Lung (tissue), 11 donors: ENCODE measurements at regions not wholly inside any gene's neighbourhood (a gene's known extent, or its start where the extent isn't known, plus 50 kb on each side); places are given as distances from the start of the nearest gene placed in this dataset.
A peak's percentile ranks its signal among the peaks of the same experiment; 100 is the strongest.

Experiments used
- ATAC-seq: fragments of 200-7000 bp; cut with Tn5 transposase; one replicate; pipeline ENCODE4 v1.9.1; 2020; ENCODE audit warnings: moderate number of reproducible peaks; ENCODE audit not compliant: insufficient read depth, low FRiP score
- DNase-seq, 3 donors: peaks; one replicate each; pipeline ENCODE4 v3.0.0-alpha.2; 2013 to 2017
- H3K27ac ChIP-seq, 2 donors: one replicate each; pipeline ENCODE4 v1.5.1; 2013; ENCODE audit warnings: mild to moderate bottlenecking in 2 of 2, moderate library complexity in 2 of 2, control low read depth in 1 of 2, inconsistent platforms in 1 of 2, low read depth in 1 of 2, low read length in 1 of 2
- H3K27me3 ChIP-seq, 3 donors: one replicate each; pipeline ENCODE4 v1.5.1; 2013; ENCODE audit warnings: low read length in 2 of 3; ENCODE audit not compliant: control insufficient read depth in 3 of 3, insufficient read depth in 3 of 3
- H3K36me3 ChIP-seq, 4 donors: one replicate each; pipeline ENCODE4 v1.5.1; 2013; ENCODE audit warnings: low read length in 4 of 4, mild to moderate bottlenecking in 1 of 4, moderate library complexity in 1 of 4; ENCODE audit not compliant: control insufficient read depth in 4 of 4, insufficient read depth in 4 of 4
- H3K4me1 ChIP-seq, 5 donors: one replicate each; pipeline ENCODE4 v1.5.1; 2013; ENCODE audit warnings: low read length in 5 of 5, mild to moderate bottlenecking in 2 of 5, moderate library complexity in 1 of 5; ENCODE audit not compliant: control insufficient read depth in 5 of 5, insufficient read depth in 5 of 5
- H3K4me3 ChIP-seq: one replicate; pipeline ENCODE4 v1.5.1; 2013; ENCODE audit warnings: mild to moderate bottlenecking, control low read depth, moderate library complexity
- H3K9ac ChIP-seq, 2 donors: one replicate each; pipeline ENCODE4 v1.5.1; 2013; ENCODE audit warnings: low read length in 2 of 2, control low read depth in 1 of 2; ENCODE audit not compliant: insufficient read depth in 1 of 2
- H3K9me3 ChIP-seq, 4 donors: one replicate each; pipeline ENCODE4 v1.5.1; 2013; ENCODE audit warnings: low read length in 3 of 4, mild to moderate bottlenecking in 1 of 4, moderate library complexity in 1 of 4; ENCODE audit not compliant: control insufficient read depth in 4 of 4, insufficient read depth in 3 of 4
- WGBS, 2 donors: extraction: QIAGEN DNeasy Blood & Tissue Kit; methylation state at CpG; one replicate each; pipeline ENCODE4 v1.1.7; 2013; 5-methylcytosine and 5-hydroxymethylcytosine counted together
- TF ChIP-seq, protein P1 (sequence below): IDR thresholded peaks from 2 replicates; pipeline ENCODE4 v1.5.1; 2012; ENCODE audit warnings: mild to moderate bottlenecking; ENCODE audit errors: control extremely low read depth, extremely low read depth
- donor health status: control.
- donor health status: control.
- donor health status: Bipolar disorder and iron deficiency.
- donor health status: healthy.
- donor health status: DM: yes; HTN: yes; CAD: no.

DNA sequence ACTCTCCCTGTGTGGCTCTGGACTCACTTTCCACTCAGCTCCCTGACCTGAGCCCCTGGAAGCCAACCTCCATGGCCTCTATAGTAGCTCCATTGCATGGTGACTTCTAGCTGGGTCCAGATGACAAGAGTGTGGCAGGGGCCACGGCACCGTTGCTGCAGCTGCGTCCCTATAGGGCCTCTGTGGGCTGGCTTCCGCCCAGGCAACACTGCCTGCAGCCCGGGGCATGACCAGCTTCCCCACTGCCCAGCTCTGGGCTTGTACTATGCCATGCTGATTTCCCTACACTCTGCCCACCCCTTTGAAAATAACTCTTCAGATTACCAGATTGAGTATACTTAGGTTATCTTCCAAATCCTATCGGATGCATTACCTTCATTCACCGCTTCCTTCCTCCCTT, 73.8 kb upstream of the NEURL1B start:
- Histone ChIP-seq H3K27ac (no peak overlapping the region), H3K9ac (no peak overlapping the region), H3K9me3 (no peaks in the 10 kb centered on the region), H3K27me3 (no peaks in the 10 kb centered on the region), H3K4me3 (no peak overlapping the region), H3K4me1 (peaks cover 0 to 23% (median 9%) of the 10 kb centered on the region in 5 donors), H3K36me3 (no peaks in the 10 kb centered on the region)
- TF ChIP-seq, protein P1, sequence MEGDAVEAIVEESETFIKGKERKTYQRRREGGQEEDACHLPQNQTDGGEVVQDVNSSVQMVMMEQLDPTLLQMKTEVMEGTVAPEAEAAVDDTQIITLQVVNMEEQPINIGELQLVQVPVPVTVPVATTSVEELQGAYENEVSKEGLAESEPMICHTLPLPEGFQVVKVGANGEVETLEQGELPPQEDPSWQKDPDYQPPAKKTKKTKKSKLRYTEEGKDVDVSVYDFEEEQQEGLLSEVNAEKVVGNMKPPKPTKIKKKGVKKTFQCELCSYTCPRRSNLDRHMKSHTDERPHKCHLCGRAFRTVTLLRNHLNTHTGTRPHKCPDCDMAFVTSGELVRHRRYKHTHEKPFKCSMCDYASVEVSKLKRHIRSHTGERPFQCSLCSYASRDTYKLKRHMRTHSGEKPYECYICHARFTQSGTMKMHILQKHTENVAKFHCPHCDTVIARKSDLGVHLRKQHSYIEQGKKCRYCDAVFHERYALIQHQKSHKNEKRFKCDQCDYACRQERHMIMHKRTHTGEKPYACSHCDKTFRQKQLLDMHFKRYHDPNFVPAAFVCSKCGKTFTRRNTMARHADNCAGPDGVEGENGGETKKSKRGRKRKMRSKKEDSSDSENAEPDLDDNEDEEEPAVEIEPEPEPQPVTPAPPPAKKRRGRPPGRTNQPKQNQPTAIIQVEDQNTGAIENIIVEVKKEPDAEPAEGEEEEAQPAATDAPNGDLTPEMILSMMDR = no peak
- WGBS, 2 donors = 87 to 93% methylated on average over 7 of the region's 7 CpGs
- DNase-seq (no peak), ATAC-seq (no peak)

DNA sequence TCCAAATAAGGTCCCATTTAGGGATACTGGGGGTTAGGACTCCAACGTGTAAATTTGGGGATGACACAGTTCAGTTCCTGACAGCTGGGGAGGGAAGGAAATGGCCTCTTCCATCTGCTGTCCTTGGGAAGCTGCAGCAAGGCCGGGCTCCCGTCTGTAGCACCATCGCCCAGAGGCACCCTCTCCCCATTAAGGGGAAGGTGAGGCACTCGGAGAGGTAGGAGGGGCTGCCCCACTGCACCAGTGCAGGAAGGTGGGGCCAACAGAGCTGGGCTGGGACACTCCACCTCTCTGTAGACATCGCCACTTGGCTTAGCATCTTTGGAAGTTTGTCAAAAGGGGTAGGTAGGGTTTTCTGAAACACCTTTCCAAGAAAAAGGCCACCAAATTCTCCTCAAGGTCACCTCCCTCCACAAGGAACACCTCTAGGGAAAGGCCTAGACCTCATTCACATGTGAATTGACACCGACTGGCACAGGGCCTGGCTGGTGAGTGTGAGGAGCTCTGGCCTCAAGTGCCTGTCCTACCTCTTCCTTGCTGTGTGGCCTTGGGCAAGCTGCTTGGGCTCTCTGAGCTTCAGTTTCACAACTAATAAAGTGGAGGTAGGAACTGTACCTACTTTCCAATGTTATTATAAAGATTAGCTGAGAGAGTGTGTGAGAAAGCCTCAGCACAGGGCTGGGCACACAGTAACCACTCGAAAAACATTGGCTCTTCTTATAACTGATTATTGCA, 75.0 kb upstream of the NEURL1B start:
- 81 to 83% methylated on average over 8 of the region's 8 CpGs for WGBS, 2 donors
- TF ChIP-seq, protein P1 = no peak
- Histone ChIP-seq H3K9ac (no peak overlapping the region), H3K27ac (no peak overlapping the region), H3K36me3 (no peaks in the 10 kb centered on the region), H3K4me3 (no peak overlapping the region), H3K27me3 (no peaks in the 10 kb centered on the region), H3K4me1 (peaks cover 0 to 21% (median 8%) of the 10 kb centered on the region in 5 donors), H3K9me3 (no peaks in the 10 kb centered on the region)
- DNase-seq (no peak), ATAC-seq (no peak)

DNA sequence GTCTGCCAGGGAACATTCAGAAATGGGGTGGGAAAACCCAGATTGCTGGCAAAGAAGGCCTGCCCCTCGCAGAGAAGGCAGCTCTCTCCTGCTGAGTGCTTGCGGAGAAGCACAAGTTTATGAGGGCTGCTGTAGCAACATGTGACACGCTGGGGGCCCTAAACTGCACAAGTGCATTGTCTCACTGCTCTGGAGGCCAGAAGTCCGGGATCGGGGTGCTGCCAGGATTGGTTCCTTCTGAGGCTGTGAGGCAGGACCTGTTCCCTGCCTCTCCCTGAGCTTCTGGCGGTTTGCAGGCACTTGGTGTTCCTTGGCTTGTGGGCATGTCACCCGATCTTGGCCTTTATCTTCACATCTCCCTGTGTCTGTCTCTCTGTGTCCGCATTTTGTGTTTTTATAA, 75.6 kb upstream of the NEURL1B start:
- Histone ChIP-seq H3K9ac (no peak overlapping the region), H3K4me3 (no peak overlapping the region), H3K27me3 (no peaks in the 10 kb centered on the region), H3K9me3 (no peaks in the 10 kb centered on the region), H3K36me3 (no peaks in the 10 kb centered on the region), H3K4me1 (peaks cover 0 to 19% (median 8%) of the 10 kb centered on the region in 5 donors), H3K27ac (no peak overlapping the region)
- peak in 1 of 3 donors; percentile 34 for DNase-seq
- ATAC-seq = no peak
- TF ChIP-seq, protein P1 = no peak
- WGBS, 2 donors = 90 to 91% methylated on average over 8 of the region's 8 CpGs

DNA sequence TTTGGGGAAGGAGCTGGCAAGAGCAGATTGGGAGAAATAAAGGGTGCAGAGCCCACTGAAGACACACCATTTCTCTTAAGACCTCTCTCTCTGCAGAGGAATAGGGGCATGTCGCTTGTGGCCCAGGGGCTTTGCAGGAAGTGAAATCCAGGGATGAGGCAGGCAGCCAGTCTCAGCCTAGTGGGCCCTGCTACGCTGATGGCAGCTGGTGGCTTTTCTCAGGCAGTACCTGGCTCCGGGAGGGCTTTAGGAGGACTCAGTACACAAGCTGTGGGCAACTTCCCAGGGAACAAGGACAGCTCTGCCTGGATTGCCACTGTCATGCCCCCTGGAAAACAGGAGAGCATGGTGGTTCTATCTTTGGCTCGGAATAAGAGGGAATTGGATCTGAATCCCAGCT, 76.2 kb upstream of the NEURL1B start:
- Histone ChIP-seq H3K27ac (no peak overlapping the region), H3K9me3 (no peaks in the 10 kb centered on the region), H3K9ac (no peak overlapping the region), H3K36me3 (no peaks in the 10 kb centered on the region), H3K4me1 (peaks cover 0 to 16% (median 8%) of the 10 kb centered on the region in 5 donors), H3K4me3 (no peak overlapping the region), H3K27me3 (no peaks in the 10 kb centered on the region)
- DNase-seq = no peak
- WGBS, 2 donors = 79 to 93% methylated on average over 4 of the region's 4 CpGs
- ATAC-seq = no peak
- TF ChIP-seq, protein P1 = no peak
